GM21717 (cell line): ENCODE measurements at regions not wholly inside any gene's neighbourhood (a gene's known extent, or its start where the extent isn't known, plus 50 kb on each side); places are given as distances from the start of the nearest gene placed in this dataset.
"Not testable (repeated sequence)": the region's sequence is repeated elsewhere in the genome, so short reads cannot be mapped to it uniquely, and the experiment has no call there.

ENCODE experiments used
- ATAC-seq: cut with Tn5 transposase; IDR thresholded peaks from one replicate; pipeline ENCODE4 v1.9.1; 2021; ENCODE audit warnings: mild to moderate bottlenecking, moderate library complexity; ENCODE audit not compliant: unreplicated experiment

GRCh38 chr3:18195836-18196235 is 229.3 kb downstream of the SATB1 start:
- no peak for ATAC-seq

- ATAC-seq: no peak
These were observed 230.7 kb downstream of the SATB1 start for GRCh38 chr3:18194431-18194830.

GRCh38 chr3:18190646-18191045 is 234.5 kb downstream of the SATB1 start:
- no peak for ATAC-seq

GRCh38 chr3:18189282-18190050 is 235.7 kb downstream of the SATB1 start:
- ATAC-seq: no peak

- ATAC-seq: no peak
These were observed 236.6 kb downstream of the SATB1 start for GRCh38 chr3:18188491-18188890.

GRCh38 chr3:18185624-18186023 is 239.5 kb downstream of the SATB1 start:
- ATAC-seq: no peak

GRCh38 chr3:18182923-18183322 is 242.2 kb downstream of the SATB1 start:
- not testable (repeated sequence) for ATAC-seq

- no peak for ATAC-seq
These were observed 245.6 kb downstream of the SATB1 start for GRCh38 chr3:18179521-18179920.

GRCh38 chr3:18177271-18177670 is 247.9 kb downstream of the SATB1 start:
- ATAC-seq: no peak

- ATAC-seq: not testable (repeated sequence)
These were observed 251.2 kb downstream of the SATB1 start for GRCh38 chr3:18173891-18174290.

GRCh38 chr3:18159681-18160080 is 265.5 kb downstream of the SATB1 start:
- no peak for ATAC-seq

- no peak for ATAC-seq
These were observed 271.5 kb downstream of the SATB1 start for GRCh38 chr3:18153571-18154173.

- ATAC-seq: no peak
These were observed 273.9 kb downstream of the SATB1 start for GRCh38 chr3:18151199-18151598.

GRCh38 chr3:18149935-18150334 is 275.2 kb downstream of the SATB1 start:
- no peak for ATAC-seq

GRCh38 chr3:18149386-18149785 is 275.8 kb downstream of the SATB1 start:
- no peak for ATAC-seq

GRCh38 chr3:18144571-18144970 is 280.6 kb downstream of the SATB1 start:
- no peak for ATAC-seq

- ATAC-seq: no peak
These were observed 281.8 kb downstream of the SATB1 start for GRCh38 chr3:18143258-18143780.

- no peak for ATAC-seq
These were observed 287.2 kb downstream of the SATB1 start for GRCh38 chr3:18137958-18138357.

GRCh38 chr3:18135060-18135814 is 289.9 kb downstream of the SATB1 start:
- no peak for ATAC-seq

- no peak for ATAC-seq
These were observed 290.6 kb downstream of the SATB1 start for GRCh38 chr3:18134386-18135059.

GRCh38 chr3:18132991-18133390 is 292.1 kb downstream of the SATB1 start:
- no peak for ATAC-seq
